Inflammatory macrophage (primary cell): ENCODE measurements at regions not wholly inside any gene's neighbourhood (a gene's known extent, or its start where the extent isn't known, plus 50 kb on each side); places are given as distances from the start of the nearest gene placed in this dataset.
"Not testable (repeated sequence)": the region's sequence is repeated elsewhere in the genome, so short reads cannot be mapped to it uniquely, and the experiment has no call there.

Experiments used
- DNase-seq, 2 donors: peaks; one replicate each; pipeline ENCODE4 v3.0.0-alpha.2; 2020 to 2022

- DNase-seq, result not testable (repeated sequence)
These were observed 50.8 kb downstream of the PPIAL4G start for GRCh38 chr1:148432318-148432717.

GRCh38 chr1:148429856-148430255, 53.2 kb downstream of the PPIAL4G start:
- not testable (repeated sequence) for DNase-seq

- DNase-seq, result not testable (repeated sequence)
These were observed 56.0 kb downstream of the PPIAL4G start for GRCh38 chr1:148426940-148427611.

DNA sequence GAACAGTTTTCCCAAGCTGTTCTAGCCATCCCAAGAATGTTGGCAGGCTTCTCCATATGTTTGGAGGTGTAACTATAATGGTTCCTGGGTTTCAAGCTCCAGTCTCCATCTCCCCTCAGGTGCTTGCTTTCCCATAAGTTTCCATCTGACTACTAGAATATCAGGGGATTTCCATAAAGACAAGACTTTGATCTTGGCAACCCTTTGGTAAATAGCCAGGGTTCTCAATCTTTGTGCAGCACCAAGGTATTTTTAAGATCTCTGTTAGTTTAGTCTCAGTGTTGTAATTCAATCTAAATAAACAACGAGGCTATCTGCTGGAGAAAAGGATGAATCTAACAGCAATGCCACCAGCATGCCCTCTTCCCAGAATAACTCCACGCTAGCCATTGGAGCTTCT, 56.7 kb downstream of the PPIAL4G start:
- not testable (repeated sequence) for DNase-seq

DNA sequence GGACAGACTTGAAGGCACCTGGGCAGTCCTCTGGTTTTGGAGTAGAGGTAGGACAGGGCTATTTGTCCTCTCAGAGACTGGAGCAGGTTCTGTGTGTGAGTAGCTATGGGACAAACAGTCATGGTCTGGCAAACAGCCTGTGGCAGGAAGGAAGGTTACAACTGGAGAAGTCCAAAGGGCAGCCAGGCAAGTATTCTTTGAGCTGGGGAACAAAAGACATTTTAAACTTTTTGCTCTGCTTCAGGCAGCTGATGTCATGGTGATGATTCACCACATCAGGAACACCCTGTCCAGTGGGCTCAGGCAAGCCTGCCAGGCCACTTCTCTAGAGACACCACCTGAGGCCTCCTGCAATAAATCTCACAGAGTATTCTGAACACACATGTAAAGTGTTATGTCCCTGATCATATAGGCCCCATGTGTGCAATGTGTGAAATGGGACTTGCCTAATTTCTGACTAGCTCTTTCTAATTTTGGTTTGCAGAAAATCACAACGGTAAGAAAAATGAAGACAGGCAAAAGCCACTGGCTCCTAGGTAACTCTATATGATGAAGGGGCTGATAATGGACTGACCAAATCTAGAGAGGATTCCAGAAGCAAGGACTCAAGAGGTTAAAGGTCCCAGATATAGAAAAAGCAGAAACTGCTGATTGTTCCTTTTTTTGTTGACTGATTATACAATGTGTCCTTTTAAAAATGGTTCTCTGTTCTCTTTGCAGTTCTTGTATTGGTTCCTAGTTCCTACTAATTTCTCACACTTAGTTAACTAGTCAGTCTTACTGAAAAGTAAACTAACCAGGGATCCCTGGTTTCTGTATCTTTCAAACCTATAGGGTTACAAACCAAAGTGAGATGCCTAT, 58.7 kb downstream of the PPIAL4G start:
- DNase-seq, result peak; percentile 58 to 65

GRCh38 chr1:148422921-148423320, 60.2 kb downstream of the PPIAL4G start:
- DNase-seq, result not testable (repeated sequence)

DNA sequence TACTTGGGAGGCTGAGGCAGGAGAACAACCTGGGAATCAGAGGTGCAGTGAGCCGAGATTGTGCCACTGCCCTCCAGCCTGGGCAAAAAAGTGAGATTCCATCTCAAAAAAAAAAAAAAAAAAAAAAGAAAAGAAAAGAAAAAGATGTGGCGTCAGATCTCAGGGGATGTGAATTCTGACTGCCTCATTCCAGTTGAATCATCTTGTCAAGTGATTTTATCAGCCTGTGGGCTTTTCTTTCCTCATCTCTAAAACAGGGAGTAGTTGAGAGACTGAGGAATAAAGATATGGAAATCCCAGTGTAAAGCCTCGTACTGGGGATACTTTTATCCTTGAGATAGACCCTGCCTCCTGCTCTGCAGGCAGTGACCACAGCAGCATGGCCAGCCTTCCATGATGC, 65.9 kb downstream of the PPIAL4G start:
- DNase-seq, result not testable (repeated sequence)

DNA sequence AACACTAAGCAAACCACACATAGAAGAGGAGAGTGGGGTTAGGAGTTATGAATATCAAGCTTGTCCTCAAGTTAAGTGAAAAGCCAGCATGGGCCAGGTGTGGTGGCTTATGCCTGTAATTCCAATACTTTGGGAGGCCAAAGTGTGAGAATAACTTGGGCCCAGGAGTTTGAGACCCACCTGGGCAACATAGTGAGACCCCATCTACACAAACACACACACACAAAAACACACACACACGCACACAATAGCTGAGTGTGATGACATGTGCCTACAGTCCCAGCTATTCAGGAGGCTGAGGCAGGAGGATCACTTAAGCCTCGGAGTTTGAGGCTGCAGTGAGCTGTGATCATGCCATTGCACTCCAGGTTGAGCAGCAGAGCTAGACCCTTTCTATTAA, 69.7 kb downstream of the PPIAL4G start:
- DNase-seq, result not testable (repeated sequence)

GRCh38 chr1:148404786-148405568, 78.1 kb downstream of the PPIAL4G start:
- DNase-seq, result not testable (repeated sequence)

GRCh38 chr1:148403925-148404324, 79.2 kb downstream of the PPIAL4G start:
- DNase-seq, result not testable (repeated sequence)

DNA sequence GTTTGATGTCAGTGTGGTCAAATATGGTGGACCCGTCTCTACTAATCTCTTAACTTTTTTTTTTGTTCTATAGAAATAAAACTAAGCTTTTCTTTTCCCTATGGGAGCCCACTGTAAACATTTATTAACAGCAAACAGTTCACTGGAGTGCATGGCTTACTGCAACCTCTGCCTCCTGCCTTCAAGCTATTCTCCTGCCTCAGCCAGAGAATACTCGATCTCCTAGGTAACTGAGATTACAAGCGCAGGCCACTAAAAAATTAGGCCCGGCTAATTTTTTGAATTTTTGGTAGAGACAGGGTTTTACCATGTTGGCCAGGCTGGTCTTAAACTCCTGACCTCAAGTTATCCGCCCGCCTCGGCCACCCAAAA, 80.0 kb downstream of the PPIAL4G start:
- not testable (repeated sequence) for DNase-seq

DNA sequence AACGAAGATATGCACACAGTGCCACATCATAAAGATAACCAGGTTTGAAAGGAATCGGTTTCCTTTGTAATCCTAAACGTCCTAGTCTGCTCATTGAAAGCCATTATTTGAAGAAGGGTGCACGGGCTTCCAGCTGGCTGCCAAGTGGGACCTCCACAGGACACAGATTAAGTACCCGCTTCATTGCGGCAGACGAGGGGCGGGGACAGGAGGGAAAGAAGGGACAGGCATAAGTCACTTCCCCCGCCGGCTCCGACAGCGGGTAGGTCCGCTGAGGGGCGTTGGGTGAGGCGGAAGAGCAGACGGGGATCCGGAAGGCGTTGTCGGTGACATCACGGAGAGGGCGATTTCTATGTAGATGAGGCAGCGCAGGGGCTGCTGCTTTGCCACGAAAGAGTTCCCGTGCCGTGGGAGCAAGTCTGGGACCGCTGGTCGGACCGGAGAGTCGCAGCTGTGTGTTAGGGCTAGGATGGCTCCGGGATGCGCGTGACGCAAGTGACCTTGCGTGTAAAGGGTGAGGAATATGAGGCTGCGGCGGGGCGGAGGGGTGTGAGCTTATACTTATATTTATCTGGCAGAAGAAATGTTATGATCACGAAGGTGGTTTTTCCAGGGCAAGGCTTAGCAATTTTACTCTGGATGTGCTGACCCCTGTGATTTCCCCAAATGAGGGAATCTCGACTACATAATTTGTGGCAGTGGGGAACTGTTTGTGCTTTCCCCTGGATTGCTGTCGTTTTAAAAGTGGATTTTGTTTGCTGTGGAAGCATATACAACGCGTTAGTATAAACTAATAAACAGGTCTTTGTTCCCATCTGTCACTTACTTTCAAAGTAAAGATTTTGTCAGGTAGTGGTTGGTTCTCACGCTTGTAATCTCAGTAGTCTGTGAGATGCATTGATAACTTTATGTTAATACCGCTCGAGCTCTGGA, 80.7 kb downstream of the PPIAL4G start:
- DNase-seq, result peak; percentile 85 to 86

DNA sequence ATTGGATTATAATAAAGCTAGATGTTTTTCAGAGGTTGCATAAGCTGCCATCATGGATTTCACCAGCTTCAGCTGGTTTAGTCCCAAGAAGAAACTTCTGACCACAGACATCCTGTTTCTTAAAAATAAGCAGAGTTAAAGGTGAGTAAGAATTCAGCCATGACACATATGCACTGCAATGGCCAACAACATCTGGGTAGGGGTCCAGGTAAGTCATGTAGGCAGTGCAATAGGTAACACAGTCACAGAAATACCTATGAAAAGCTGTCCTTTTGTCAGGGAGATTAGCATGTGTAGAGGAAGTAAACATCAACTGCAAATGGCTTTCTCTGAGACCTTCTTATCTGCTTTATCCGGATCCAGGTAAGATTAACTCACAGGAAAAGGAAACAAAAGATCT, 85.6 kb downstream of the PPIAL4G start:
- DNase-seq, result not testable (repeated sequence)

DNA sequence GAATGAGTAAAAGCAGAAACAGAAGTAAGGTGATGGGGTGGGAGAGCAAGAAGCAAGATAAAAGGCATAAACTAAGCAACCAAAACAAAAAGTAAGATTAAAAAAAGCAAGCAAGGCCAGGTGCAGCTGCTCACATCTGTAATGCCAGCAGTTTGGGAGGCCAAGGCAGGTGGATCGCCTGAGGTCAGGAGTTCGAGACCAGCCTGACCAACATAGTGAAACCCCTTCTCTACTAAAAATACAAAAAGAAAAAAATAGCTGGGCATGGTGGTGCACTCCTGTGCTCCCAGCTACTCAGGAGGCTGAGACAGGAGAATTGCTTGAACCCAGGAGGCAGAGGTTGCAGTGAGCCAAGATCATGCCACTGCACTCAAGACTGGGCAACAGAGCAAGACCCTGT, 90.6 kb downstream of the PPIAL4G start:
- not testable (repeated sequence) for DNase-seq

DNA sequence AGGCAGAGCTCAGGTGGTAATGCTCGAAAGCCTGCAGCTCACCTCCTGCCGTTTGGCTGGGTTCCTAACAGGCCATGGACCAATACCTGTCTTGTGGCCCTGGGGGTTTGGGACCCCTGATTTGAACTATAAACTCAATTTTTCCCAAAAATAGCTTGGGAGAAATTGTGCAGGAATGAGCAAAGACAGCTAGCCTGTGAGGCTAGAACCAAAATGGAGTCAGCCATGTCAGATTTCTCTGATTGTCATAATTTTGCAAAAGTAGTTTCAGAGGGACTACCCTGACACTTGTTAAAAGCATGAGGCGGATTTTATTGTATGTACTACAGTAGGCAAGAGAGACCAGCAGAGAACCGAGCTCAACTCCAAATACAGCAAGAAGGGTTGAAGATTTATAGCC, 91.8 kb downstream of the PPIAL4G start:
- not testable (repeated sequence) for DNase-seq

GRCh38 chr1:148389027-148389339, 94.1 kb downstream of the PPIAL4G start:
- DNase-seq, result no peak

- DNase-seq, result peak; percentile 87 to 93
These were observed 94.7 kb downstream of the PPIAL4G start for GRCh38 chr1:148388260-148389026.

- DNase-seq, result not testable (repeated sequence)
These were observed 95.2 kb downstream of the PPIAL4G start for GRCh38 chr1:148387949-148388259.

DNA sequence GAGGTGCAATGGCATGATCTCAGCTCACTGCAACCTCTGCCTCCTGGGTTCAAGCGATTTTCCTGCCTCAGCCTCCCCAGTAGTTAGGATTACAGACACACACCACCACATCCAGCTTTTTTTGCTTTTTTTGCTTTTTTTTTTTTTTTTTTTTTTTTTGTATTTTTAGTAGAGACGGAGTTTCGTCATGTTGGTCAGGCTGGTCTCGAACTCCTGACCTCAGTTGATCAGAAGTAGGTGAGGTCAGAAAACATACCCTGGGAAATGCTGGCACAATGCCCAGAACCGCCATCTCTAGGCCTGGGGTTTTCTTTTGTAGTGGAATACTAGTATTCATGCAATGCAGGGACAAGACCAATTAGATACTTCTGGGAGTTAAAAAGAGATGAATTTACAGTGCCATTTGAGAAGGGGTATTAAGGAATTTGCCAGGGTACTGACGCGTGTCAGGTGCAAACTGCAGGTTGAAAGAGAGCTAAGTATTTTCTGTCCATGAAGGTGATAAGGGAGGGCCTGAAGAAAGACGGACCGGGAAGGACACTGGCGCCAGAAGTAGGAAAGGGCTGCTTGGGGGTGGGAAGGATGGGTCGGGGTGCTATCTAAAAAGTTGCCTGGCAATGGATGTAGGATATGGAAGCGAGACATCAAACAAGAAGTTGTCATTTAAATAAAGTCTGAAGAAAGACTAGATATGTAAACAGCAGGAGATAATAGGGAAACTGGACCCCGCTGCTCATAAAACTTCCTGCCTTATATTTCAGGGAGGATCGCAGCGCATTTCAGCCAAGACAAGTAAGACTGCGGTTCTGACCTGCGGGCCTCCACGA, 95.8 kb downstream of the PPIAL4G start:
- not testable (repeated sequence) for DNase-seq

GRCh38 chr1:148386617-148387016, 96.5 kb downstream of the PPIAL4G start:
- no peak for DNase-seq

GRCh38 chr1:148386031-148386398, 97.1 kb downstream of the PPIAL4G start:
- not testable (repeated sequence) for DNase-seq
